ENCODE measurements at regions not wholly inside any gene's neighbourhood (a gene's known extent, or its start where the extent isn't known, plus 50 kb on each side); places are given as distances from the start of the nearest gene placed in this dataset.

DNA sequence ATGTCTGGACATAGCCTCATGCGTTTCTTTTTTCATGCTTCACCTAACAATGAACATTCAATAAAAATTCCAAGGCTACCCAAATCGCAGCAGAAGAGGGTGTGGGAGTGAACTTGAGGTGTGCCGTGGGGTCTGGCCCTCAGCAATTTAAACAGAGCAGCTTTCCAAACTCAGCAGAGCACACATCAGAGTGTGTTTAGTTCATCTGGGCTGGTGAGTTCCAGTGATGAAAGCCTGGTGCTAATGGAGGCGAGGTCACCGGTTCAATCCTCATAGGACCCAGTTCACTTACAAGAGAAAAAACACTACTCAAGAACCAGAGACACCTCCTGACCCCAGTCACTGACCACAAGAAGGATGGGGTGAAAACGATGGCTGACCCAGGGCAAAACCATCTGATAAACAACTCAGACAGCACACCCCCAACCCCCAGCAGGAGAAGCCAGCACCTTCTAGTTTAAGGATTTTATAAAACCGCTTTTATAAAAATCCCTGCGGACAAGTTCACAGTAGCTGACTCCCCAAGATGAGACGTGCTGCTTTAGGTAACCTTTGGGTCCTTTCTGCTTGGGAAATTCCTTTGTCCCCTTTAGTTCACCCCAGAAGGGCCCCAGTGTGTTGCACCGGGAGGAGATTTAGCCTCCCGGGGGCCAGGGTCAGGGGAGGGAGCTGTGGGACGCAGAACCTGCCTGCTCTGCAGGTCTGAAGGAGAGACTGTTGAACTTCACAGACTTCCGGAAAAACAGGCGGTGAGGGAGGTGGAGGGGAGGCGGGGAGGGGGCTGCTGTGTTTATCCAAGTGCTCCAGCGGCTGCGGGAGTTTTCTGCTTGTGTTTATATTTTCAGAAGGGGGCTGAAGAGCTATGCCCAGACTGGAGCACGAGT, 152.7 kb upstream of the SOX11 start:
- FAIRE-seq: no peak
- DNase-seq (ENCODE audit: insufficient read length, low spot score): no peak

DNA sequence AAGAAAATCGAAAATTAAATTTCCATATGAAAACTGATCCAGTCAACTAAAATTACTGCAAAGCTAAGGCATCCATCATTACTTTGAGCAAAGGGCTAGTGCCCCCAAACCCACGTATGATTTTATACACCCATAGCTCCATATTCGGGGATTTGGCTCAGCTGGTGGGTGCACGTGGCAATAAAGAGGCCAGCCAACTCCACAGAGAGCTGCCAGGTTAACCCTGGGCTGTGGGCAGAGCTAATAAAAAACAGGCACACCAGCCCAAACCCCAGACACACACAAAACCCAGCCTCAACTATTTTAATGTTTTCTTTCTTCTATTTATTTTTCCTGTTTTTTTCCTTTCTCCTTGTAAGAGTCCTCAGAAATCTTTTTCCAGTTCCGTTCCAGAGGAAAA, 151.3 kb upstream of the SOX11 start:
- FAIRE-seq (no peak), DNase-seq (ENCODE audit: insufficient read length, low spot score) (no peak)

DNA sequence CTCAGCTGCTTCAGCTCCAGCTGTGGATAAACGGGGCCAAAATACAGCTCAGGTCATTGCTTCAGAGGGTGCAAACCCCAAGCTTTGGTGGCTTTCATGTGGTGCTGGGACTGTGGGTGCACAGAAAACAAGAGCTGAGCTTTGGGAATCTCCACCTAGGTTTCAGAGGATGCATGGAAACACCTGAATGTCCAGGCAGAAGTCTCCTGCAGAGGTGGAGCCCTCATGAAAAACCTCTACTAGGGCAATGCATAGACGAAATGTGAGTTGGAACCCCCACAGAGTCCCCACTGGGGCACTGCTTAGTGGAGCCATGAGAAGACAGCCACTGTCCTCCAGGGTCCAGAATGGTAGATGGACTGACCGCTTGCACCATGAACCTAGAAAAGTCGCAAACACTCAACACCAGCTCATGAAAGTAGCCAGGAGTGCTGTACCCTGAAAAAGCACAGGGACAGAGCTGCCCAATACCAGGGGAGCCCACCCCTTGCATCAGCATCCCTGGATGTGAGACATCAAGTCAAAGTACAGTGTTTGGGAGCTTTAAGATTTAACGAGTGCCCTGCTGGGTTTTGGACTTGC, 147.9 kb upstream of the SOX11 start:
- DNase-seq (ENCODE audit: insufficient read length, low spot score): no peak
- no peak for FAIRE-seq

DNA sequence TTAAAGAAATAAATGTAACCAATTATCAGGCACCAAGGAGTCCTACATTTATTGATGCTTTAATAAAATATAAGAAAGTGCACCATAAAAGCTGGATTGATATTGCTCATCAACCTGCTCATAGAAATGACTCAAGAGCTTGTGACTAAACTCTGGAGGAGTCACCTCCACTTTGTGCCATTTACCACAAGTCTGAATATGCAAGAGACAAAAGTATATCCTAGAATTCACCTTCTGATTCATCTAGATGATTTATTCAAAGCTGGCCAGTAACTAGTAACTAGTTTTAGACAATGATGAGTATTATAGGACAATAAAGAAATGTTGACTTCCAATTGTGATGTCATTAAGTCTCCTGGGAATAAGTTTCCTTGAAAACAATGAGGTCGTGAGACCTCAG, 146.0 kb upstream of the SOX11 start:
- DNase-seq (ENCODE audit: insufficient read length, low spot score) (no peak), FAIRE-seq (no peak)

DNA sequence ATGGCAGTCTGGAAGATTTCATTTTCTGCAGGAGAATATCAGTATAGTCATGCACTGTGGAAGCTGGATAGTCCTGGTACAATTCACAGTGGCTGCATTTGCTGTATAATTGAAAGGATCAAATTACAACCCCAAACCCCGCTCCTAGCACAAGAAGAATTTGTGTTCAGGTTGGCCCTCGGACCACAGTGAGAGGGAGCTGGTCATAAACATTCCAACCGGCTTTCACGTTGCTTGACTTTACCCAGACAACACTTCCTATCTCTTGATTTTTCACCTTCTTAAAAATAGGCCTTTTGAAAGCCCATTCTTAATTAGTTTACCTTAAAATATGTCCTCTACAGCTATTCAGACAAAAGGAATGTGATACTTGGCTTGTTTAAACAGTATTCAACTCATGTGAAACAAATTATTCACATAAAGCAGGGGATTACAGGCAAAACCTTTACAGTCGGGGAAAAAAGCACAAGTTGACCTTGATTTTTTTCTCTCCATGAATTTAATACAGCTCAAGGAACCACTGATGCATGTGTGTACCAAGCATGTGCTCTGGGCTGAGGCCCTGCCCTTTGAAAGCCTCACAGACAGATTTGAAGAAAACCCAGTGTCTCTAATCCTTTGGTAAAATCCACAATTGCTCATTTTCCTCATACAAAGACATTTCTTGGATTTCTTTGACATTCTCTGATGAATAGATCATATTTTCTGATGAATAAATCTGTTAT, 143.0 kb upstream of the SOX11 start:
- DNase-seq (ENCODE audit: insufficient read length, low spot score): no peak

DNA sequence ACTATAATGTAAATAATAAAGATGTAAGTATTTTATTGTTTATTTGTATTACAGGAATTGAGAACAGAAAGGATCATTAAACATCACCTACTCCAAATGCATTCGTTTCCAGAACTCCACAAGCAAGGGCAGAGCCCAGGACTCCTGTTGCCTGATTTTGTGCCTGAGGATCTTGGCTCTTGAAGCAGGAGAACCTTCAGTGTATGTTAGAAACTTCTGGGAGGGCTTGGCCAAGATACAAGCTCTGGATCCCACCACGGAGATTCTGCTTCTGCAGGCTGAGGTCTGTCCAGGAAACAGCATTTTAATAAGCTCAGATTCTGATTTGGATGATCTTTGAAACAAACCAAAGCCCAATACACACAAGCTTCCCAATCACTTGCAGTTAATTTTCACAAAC, 142.4 kb upstream of the SOX11 start:
- FAIRE-seq: no peak
- no peak for DNase-seq (ENCODE audit: insufficient read length, low spot score)

More for the DNA sequence above, 143.0 kb upstream of the SOX11 start:
- no peak for FAIRE-seq

DNA sequence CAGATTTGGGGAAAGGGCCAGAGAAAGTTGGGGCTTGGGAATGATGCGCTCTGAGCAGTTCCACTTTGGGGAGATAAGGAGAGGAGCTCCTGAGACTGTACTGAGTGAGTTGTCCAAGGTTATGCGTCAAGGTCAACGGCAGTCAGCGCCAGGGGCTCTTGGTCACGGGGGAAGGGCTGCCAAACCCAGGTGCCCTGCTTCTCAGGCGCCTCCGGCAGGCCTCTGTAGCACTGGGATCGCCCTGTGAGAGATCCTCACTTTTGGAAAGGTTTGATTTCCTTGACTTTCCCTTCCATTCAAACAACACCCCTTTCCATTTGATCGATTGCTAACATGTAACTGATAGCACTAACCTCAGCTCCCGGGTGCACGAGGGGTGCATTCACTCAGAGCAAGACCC, 136.5 kb upstream of the SOX11 start:
- DNase-seq (ENCODE audit: insufficient read length, low spot score): no peak
- no peak for FAIRE-seq

DNA sequence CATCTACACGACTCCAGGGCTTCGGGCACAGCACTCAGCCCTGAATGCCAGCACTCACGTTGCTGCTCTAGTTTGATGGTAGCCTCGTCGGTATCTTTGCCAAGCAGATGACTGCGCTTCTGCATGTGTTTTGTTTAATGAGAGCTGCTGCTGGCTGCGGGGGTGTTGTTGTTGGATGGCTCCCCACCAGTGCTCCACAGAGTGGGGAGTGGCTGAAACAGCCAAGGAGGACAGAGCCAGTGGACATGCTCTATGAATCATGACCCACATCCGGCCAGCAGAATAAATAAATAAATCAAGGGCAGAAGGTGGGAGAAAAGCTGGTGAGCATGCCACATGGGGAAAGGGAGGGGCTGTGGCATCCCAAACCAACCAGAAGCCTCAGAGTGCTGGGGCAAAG, 131.2 kb upstream of the SOX11 start:
- DNase-seq (ENCODE audit: insufficient read length, low spot score) (no peak), FAIRE-seq (no peak)

DNA sequence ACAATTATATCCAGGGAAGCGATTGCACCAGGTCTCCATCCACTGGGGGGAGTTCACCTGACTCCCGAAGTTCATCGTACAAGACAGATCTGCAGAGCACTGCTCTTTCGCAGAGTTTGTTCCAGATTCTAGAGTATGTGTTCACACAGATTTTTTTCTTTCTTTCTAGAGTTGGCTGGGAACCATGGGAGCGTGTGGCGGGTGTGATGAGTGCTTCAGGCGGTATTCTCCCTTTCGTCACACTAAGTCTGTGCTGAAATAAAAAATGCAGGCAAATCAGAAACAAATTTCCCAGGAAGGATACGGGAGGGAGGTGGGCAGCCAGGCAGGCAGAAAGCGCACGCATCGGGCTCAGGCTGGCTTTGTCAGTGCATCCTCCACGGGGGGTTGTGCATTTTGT, 129.8 kb upstream of the SOX11 start:
- DNase-seq (ENCODE audit: insufficient read length, low spot score) (no peak), FAIRE-seq (no peak)

DNA sequence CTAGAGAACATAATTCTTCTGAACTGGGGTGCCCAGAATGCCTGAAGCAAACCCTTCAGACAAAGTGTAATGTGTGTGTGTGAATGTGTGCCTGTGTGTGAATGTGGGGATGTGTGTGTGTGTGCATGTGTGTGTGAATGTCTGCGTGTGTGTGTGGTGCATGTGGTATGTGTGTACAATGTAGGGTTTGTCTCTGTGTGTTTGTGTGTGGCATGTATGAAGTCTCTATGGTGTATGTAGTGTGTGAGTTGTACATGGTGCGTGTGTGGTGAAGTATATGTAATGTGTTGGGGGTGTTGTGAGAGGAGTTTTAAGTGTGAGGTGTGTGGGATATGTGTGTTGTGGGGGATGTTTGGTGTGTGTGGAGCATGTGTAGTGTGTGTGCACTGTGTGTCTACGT, 129.3 kb upstream of the SOX11 start:
- DNase-seq (ENCODE audit: insufficient read length, low spot score) (no peak), FAIRE-seq (no peak)

DNA sequence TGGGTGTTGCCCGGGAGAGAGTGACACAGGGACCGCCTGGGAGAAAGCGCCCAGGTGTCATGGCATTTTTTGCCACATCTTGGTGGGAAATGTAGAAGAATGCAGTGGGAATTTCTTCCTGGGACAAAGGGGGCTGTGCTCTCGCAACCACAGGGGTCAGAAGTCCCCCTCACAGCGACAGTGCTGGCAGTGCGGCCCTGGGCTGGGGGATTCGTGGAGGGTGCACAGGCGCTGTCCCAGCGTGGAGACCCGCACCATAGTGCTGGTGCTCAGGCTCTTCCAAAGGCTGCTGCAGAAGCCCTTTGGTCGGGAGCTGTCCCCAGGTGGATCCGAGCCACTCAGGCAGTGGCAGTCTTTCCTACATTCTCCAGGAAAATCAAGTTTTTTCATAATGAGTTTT, 128.8 kb upstream of the SOX11 start:
- no peak for DNase-seq (ENCODE audit: insufficient read length, low spot score)
- no peak for FAIRE-seq

DNA sequence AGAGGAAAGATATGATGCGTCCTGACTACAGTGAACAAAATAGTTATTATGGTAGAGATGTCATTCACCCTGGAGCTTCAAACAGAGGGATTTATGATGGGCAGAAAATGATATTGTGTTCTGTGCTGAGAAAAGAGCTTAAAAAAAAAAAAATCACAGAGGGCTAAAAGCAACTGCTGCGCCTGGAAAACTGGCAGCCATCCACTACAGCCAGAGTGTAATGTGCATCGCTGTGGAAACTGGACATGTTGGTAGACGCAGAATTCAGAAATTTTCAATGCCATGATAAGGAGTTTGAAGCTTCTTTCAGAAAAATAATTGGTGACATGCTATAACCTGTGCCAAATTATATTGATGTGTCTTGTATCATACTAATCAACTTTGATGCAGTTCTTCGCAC, 122.9 kb upstream of the SOX11 start:
- no peak for FAIRE-seq
- DNase-seq (ENCODE audit: insufficient read length, low spot score): no peak

DNA sequence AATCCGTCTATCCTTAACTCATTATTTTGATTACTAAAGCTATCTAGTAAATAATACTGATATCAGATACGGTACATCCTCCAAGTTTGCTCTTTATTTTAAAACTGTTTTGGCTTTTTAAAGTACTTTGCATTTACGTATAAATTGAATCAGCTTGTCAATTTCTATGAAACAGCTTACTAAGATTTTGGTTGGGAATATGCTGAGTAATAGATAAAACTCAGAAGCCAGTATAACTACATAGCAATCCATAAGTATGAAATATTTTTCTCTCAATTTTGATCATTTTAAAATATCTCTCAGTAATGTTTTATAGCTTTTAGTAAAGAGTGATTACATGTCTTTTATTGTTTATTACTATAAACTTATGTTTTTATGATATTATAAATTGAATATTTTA, 116.2 kb upstream of the SOX11 start:
- no peak for FAIRE-seq

DNA sequence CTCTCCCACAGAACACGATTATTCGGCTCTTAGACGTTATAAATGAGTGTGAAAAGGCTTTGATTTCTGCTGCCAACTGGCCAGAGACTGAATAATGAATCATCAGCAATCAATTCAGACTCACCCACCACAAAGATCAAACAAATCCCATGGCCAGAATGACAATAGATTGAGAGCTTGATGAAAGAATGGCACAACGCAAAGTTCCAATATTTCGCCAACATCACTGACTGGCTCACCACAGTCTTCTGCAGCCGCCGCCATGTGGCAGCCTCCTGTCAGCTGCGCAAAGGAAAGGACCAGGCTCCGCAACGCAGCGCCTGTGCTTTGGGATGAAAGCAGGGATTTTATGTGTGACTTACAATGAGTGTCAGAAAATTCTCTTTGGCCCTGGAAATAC, 104.4 kb upstream of the SOX11 start:
- FAIRE-seq: no peak
- DNase-seq (ENCODE audit: insufficient read length, low spot score): no peak

More for the DNA sequence above, 116.2 kb upstream of the SOX11 start:
- DNase-seq (ENCODE audit: insufficient read length, low spot score): no peak

DNA sequence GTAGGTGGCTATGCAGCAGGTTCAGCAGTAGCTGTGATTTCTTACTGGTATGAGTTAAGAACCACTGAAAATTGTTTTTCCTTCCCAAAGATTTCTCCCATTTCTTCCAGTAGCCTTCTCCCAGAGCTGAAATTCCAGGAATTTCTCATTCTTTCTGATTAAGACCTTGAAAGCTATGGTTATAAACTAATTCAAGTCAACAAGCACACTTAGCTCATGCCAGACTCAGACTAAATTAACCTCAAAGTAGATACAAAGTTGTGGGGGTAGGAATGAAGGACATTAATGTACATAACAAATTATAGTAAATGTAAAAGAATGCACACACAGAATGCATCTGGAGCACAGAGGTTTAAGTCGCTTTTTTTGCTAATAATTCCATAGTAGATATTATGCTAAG, 103.6 kb upstream of the SOX11 start:
- no peak for FAIRE-seq
- DNase-seq (ENCODE audit: insufficient read length, low spot score): no peak

DNA sequence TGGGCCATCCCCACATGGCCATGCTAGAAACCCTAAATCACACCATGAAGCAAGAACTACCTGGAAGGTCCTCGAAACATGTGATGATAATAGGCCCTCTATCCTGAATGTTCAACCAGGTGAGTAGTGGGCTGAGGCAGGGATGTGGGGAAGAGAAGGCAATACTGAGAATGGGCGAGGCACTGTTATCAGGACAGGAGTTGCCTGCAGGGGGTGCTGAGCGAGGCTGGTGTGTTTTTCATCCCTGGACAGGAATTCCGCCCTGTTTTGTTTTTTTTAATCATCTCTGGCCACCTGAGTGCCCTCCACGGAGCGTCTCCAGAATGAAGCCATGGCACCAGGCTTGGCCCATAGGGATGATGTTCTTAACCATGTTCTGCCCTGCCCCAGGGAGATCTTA, 103.0 kb upstream of the SOX11 start:
- DNase-seq (ENCODE audit: insufficient read length, low spot score) (no peak), FAIRE-seq (no peak)

DNA sequence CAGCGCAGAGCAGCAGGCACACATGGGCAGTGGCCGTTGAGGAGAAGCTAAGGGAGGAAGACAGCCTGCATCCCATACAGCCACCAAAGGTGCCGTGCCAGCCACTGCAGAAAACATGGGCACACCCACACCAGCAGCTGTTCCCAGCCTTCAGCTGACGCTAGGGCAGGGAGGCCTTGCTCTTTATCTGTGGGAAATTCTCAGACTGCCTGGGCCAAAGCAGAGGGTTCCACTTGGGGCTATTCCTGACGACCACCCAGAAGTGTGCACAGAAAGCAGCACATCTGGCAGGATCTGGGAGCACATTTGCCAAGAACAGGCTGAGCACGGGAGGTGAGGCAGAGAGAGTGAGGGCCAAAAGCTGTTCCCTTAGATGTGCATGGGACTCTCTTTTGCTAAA, 101.3 kb upstream of the SOX11 start:
- DNase-seq (ENCODE audit: insufficient read length, low spot score) (no peak), FAIRE-seq (no peak)

DNA sequence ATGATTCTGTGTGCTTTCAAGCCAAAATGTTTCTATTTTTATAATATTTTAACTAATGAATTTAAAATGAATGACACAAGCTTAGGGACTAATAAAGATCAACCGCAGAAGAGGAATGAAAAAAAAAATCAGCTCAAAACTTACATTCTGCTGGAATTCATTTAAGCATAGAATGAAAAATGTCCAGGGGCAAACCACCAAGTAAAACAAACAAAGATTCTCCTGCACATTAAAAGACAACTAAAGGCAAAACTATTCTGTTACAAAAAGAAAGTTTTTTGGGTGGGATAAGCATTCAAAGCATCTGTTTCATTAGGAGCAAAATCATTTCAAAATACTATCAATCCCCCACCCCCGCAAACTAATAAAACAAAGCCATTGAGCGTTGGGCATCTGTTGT, 99.3 kb upstream of the SOX11 start:
- DNase-seq (ENCODE audit: insufficient read length, low spot score) (no peak), FAIRE-seq (no peak)

DNA sequence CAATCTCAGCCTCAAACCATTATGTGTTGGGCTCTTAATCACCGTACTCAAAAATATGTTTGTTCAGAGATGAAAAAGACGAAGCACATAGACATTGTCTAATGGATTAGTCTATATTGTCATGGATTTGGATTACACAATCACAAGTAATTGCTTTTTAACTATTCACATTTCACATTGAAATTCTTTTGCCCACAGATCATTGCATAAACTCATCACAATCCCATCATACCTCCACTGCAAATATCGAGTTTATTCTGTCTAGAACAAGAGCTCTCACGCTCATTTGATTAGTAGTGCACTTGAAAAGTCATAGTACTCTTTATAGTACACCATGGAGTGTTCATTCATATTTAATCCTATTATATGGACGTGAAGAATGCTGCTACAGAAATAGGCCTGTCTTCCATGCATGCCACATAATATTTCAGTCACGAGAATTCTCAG, 97.9 kb upstream of the SOX11 start:
- DNase-seq (ENCODE audit: insufficient read length, low spot score) (no peak), FAIRE-seq (no peak)

DNA sequence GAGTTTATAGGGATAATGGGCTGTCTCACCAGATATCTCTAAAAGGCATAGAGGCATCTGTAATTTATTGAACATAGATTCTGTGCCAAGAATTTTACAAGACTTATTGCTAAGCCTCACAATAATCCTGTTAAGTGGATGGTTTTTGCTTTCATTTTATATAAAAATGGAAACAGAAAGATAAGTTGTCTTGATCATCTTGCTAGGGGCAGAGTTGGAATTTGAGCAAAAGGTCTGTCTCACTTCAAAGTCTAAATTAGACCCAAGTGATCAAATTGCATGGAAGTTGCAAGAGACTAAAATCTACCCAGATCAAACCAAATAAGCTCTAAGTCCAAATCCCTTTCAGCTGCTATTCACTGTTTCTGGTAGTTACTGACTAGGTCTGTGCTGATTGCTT, 95.3 kb upstream of the SOX11 start:
- FAIRE-seq (no peak), DNase-seq (ENCODE audit: insufficient read length, low spot score) (no peak)

DNA sequence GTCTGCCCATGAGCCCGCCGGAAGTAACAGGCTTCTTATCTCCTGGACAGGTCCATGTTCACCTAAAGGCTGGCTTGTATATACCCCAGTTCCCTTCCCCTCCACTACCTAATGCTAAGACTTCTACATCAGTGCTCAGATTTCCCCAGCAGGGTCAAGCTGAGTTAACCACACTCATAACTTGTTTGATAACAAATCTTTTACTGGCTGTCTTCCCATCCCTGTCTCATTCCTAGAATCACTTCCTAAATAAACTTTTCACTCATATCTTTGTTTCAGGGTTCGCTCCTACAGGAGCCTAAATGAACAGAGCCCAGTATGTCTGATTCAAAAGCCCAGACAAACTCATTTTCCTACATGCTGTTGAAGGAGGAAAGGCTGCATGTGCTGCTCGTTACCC, 94.0 kb upstream of the SOX11 start:
- FAIRE-seq: no peak
- no peak for DNase-seq (ENCODE audit: insufficient read length, low spot score)

DNA sequence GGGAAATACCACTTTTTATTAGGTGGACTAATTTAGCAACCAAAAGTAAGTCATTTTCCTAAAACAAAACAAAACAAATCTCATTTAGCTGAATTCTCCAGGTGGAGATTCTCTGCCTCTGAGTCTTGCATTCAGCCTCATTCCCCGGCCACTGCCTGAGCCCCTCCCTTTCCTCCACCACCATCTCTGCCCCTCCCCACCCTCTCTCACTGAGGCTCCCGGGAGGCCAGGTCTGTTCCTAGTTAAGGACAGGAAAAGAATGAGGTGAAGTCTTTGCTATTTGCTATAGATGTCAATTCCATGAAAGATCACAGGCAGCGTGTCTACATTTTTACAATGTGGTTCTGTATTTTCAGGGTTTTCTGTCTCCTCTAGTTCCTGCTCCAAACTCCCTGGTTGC, 83.0 kb upstream of the SOX11 start:
- DNase-seq (ENCODE audit: insufficient read length, low spot score) (no peak), FAIRE-seq (no peak)

All from GM19239 (cell line).